Vagina (tissue), 2 donors: ENCODE measurements at regions not wholly inside any gene's neighbourhood (a gene's known extent, or its start where the extent isn't known, plus 50 kb on each side); places are given as distances from the start of the nearest gene placed in this dataset.

Experiments used
- POLR2A ChIP-seq, 2 donors: fragments of 450-650 bp; IDR thresholded peaks; one replicate each; pipeline ENCODE4 v1.6.1; 2017; ENCODE audit warnings: antibody characterized with exemption in 2 of 2, mild to moderate bottlenecking in 2 of 2, moderate library complexity in 2 of 2
- POLR2AphosphoS5 ChIP-seq, 2 donors: sonication (generic); formaldehyde crosslinking; IDR thresholded peaks; one replicate each; pipeline ENCODE4 v1.9.0; 2017; ENCODE audit warnings: antibody characterized with exemption in 2 of 2, mild to moderate bottlenecking in 2 of 2, low read depth in 1 of 2; ENCODE audit not compliant: insufficient read depth in 1 of 2

- TF ChIP-seq POLR2A (IDR thresholded peaks at IDR 0.05) (no peak), POLR2AphosphoS5 (IDR thresholded peaks at IDR 0.05; ENCODE audit: insufficient read depth in 1 of 2, low read depth in 1 of 2) (no peak)
These were observed 839.9 kb downstream of the KCNT2 start for GRCh38 chr1:195768377-195768776.
